DND-41 (cell line): ENCODE measurements at regions not wholly inside any gene's neighbourhood (a gene's known extent, or its start where the extent isn't known, plus 50 kb on each side); places are given as distances from the start of the nearest gene placed in this dataset.

Experiments
- CTCF ChIP-seq: IDR thresholded peaks from 2 replicates; pipeline ENCODE4 v1.5.1; 2012; ENCODE audit warnings: borderline replicate concordance, low read length, moderate library complexity, mild to moderate bottlenecking; ENCODE audit not compliant: poor library complexity, severe bottlenecking; ENCODE audit errors: extremely low read depth
- EZH2 ChIP-seq: IDR thresholded peaks from 3 replicates; pipeline ENCODE4 v1.6.1; 2012; ENCODE audit warnings: borderline replicate concordance, low read depth, mild to moderate bottlenecking, moderate library complexity, low read length, inconsistent platforms; ENCODE audit not compliant: severe bottlenecking

GRCh38 chr13:78836238-78836784 is 177.4 kb upstream of the OBI1 start:
- TF ChIP-seq CTCF = no peak
- TF ChIP-seq EZH2 = no peak
